CD14-positive monocyte (primary cell): ENCODE measurements at regions not wholly inside any gene's neighbourhood (a gene's known extent, or its start where the extent isn't known, plus 50 kb on each side); places are given as distances from the start of the nearest gene placed in this dataset.

Experiments
- DNase-seq, 3 donors: peaks; one replicate each; pipeline ENCODE4 v3.0.0-alpha.2; 2011 to 2022
- H2AFZ ChIP-seq: 2 replicates; pipeline ENCODE4 v1.6.0; 2012; ENCODE audit warnings: mild to moderate bottlenecking, low read depth, low read length, inconsistent platforms; ENCODE audit not compliant: insufficient read depth, poor library complexity, severe bottlenecking
- H3K27ac ChIP-seq, 2 donors: 1 replicate in 1 of 2; 2 replicates in 1 of 2; pipeline ENCODE4 v1.5.1; 2012 to 2013; ENCODE audit warnings: low read length in 2 of 2, control low read depth in 1 of 2, inconsistent platforms in 1 of 2, low read depth in 1 of 2, mild to moderate bottlenecking in 1 of 2
- H3K27me3 ChIP-seq, 2 donors: one replicate each; pipeline versions ENCODE4 v1.6.0 to v1.6.1; 2011 to 2013; ENCODE audit warnings: low read length in 2 of 2; ENCODE audit not compliant: control insufficient read depth in 2 of 2, insufficient read depth in 2 of 2
- H3K36me3 ChIP-seq, 2 donors: replicated peaks in 1 of 2; 1 replicate in 1 of 2; 2 replicates in 1 of 2; pipeline versions ENCODE4 v1.5.1 to v1.6.1; 2012 to 2013; ENCODE audit warnings: low read length in 2 of 2, control low read depth in 1 of 2, inconsistent platforms in 1 of 2, mild to moderate bottlenecking in 1 of 2; ENCODE audit not compliant: insufficient read depth in 2 of 2, control insufficient read depth in 1 of 2
- H3K4me1 ChIP-seq, 2 donors: 1 replicate in 1 of 2; 2 replicates in 1 of 2; pipeline versions ENCODE4 v1.5.1 to v1.6.1; 2012 to 2013; ENCODE audit warnings: low read length in 2 of 2, control low read depth in 1 of 2, inconsistent platforms in 1 of 2, mild to moderate bottlenecking in 1 of 2, moderate library complexity in 1 of 2; ENCODE audit not compliant: insufficient read depth in 2 of 2, control insufficient read depth in 1 of 2
- H3K4me2 ChIP-seq: replicated peaks from 2 replicates; pipeline ENCODE3; 2012; ENCODE audit warnings: low read length, moderate library complexity, mild to moderate bottlenecking; ENCODE audit not compliant: poor library complexity, severe bottlenecking; ENCODE audit errors: extremely low read depth
- H3K4me3 ChIP-seq, 3 experiments: fragments of 200-600 bp in 1 of 3; sonication (generic) in 1 of 3; replicated peaks in 1 of 3; 1 replicate in 2 of 3; 2 replicates in 1 of 3; pipeline ENCODE4 v1.5.1; 2011 to 2013; ENCODE audit warnings: low read length in 3 of 3, mild to moderate bottlenecking in 3 of 3, control low read depth in 2 of 3, low read depth in 2 of 3, inconsistent platforms in 1 of 3, moderate library complexity in 1 of 3
- H3K79me2 ChIP-seq: 2 replicates; pipeline ENCODE4 v1.6.0; 2012; ENCODE audit warnings: mild to moderate bottlenecking, control low read depth, inconsistent platforms, low read length, moderate library complexity; ENCODE audit not compliant: insufficient read depth
- H3K9ac ChIP-seq: 2 replicates; pipeline ENCODE4 v1.6.0; 2017; ENCODE audit warnings: low read length, mild to moderate bottlenecking; ENCODE audit not compliant: insufficient read depth, poor library complexity, severe bottlenecking
- H3K9me3 ChIP-seq, 2 donors: replicated peaks in 1 of 2; 1 replicate in 1 of 2; 2 replicates in 1 of 2; pipeline versions ENCODE4 v1.5.1 to v1.6.1; 2012 to 2013; ENCODE audit warnings: low read length in 2 of 2, control low read depth in 1 of 2; ENCODE audit not compliant: control insufficient read depth in 1 of 2, insufficient read depth in 1 of 2
- H4K20me1 ChIP-seq: 2 replicates; pipeline ENCODE4 v1.6.0; 2012; ENCODE audit warnings: mild to moderate bottlenecking, low read length, control low read depth, moderate library complexity; ENCODE audit not compliant: insufficient read depth
- H3K27ac Mint-ChIP-seq, 7 donors: one replicate each; pipeline ENCODE4 v1.8.0; 2020; ENCODE audit warnings: mild to moderate bottlenecking in 7 of 7, mixed read lengths in 7 of 7, moderate library complexity in 6 of 7, inconsistent platforms in 2 of 7
- H3K27me3 Mint-ChIP-seq, 3 donors: one replicate each; pipeline ENCODE4 v1.8.0; 2021 to 2022; ENCODE audit warnings: low read depth in 3 of 3, mild to moderate bottlenecking in 3 of 3, mixed read lengths in 3 of 3, moderate library complexity in 3 of 3, inconsistent platforms in 1 of 3
- H3K36me3 Mint-ChIP-seq, 2 donors: one replicate each; pipeline ENCODE4 v1.8.0; 2020; ENCODE audit warnings: mixed read lengths in 2 of 2, inconsistent platforms in 1 of 2, mild to moderate bottlenecking in 1 of 2
- H3K4me1 Mint-ChIP-seq: one replicate; pipeline ENCODE4 v1.8.0; 2020; ENCODE audit warnings: mild to moderate bottlenecking, mixed read lengths
- H3K4me3 Mint-ChIP-seq, 2 donors: one replicate each; pipeline ENCODE4 v1.8.0; 2020; ENCODE audit warnings: mild to moderate bottlenecking in 2 of 2, mixed read lengths in 2 of 2, moderate library complexity in 1 of 2
- H3K9me3 Mint-ChIP-seq, 7 donors: one replicate each; pipeline ENCODE4 v1.8.0; 2020 to 2022; ENCODE audit warnings: mixed read lengths in 7 of 7, mild to moderate bottlenecking in 6 of 7, moderate library complexity in 6 of 7, inconsistent platforms in 2 of 7
- CTCF ChIP-seq: fragments of 200-600 bp; IDR thresholded peaks from one replicate; pipeline ENCODE4 v1.8.0; 2022; ENCODE audit warnings: antibody characterized with exemption, mild to moderate bottlenecking
- WGBS: methylation state at CpG from one replicate; pipeline ENCODE4 v1.1.5; 2013; ENCODE audit warnings: missing lambda C conversion rate; ENCODE audit not compliant: insufficient coverage; 5-methylcytosine and 5-hydroxymethylcytosine counted together
- intact Hi-C, 2 donors: fragments of 100-400 bp; cut with micrococcal nuclease; formaldehyde crosslinking; loops; one replicate each; pipeline versions ENCODE4 v1.15.0 to v1.15.1; 2023

- no peaks in the 10 kb centered on the region for H3K4me1 ChIP-seq
- Mint-ChIP-seq H3K4me3 (no peak overlapping the region), H3K9me3 (peaks cover 0 to 3% (median 0%) of the 10 kb centered on the region in 7 donors), H3K36me3 (no peaks in the 10 kb centered on the region), H3K27ac (no peak overlapping the region), H3K4me1 (peaks cover 5% of the 10 kb centered on the region), H3K27me3 (peaks cover 0 to 3% (median 1%) of the 10 kb centered on the region in 3 donors)
- no peaks in the 10 kb centered on the region for H3K36me3 ChIP-seq
- H3K9me3 ChIP-seq, result no peaks in the 10 kb centered on the region
- intact Hi-C loops, result no loop called here
- DNase-seq, result no peak
- no peaks in the 10 kb centered on the region for H4K20me1 ChIP-seq
- no peaks in the 10 kb centered on the region for H3K27me3 ChIP-seq
- no peak overlapping the region for H3K4me3 ChIP-seq
- TF ChIP-seq CTCF, result no peak
- no peaks in the 10 kb centered on the region for H3K79me2 ChIP-seq
- H3K9ac ChIP-seq, result no peak overlapping the region
- H3K27ac ChIP-seq, result no peak overlapping the region
- no peak overlapping the region for H2AFZ ChIP-seq
- 90% methylated on average over 3 of the region's 4 CpGs for WGBS
- H3K4me2 ChIP-seq, result no peak overlapping the region
These were observed 81.3 kb upstream of the SETBP1 start for GRCh38 chr18:44599412-44599811.

GRCh38 chr18:44601447-44601846 lies 79.2 kb upstream of the SETBP1 start:
- Mint-ChIP-seq H3K9me3 (peaks cover 0 to 6% (median 3%) of the 10 kb centered on the region in 7 donors), H3K27me3 (no peaks in the 10 kb centered on the region), H3K4me3 (no peak overlapping the region), H3K27ac (no peak overlapping the region), H3K36me3 (no peaks in the 10 kb centered on the region), H3K4me1 (peaks cover 5% of the 10 kb centered on the region)
- Histone ChIP-seq H3K36me3 (no peaks in the 10 kb centered on the region), H3K27me3 (no peaks in the 10 kb centered on the region), H3K27ac (no peak overlapping the region), H3K9me3 (no peaks in the 10 kb centered on the region), H3K4me2 (no peak overlapping the region), H3K4me1 (no peaks in the 10 kb centered on the region), H4K20me1 (no peaks in the 10 kb centered on the region), H2AFZ (no peak overlapping the region), H3K79me2 (no peaks in the 10 kb centered on the region), H3K9ac (no peak overlapping the region), H3K4me3 (no peak overlapping the region)
- no peak for DNase-seq
- TF ChIP-seq CTCF, result no peak
- intact Hi-C loops, result no loop called here
